HG03469 (cell line): ENCODE measurements at regions not wholly inside any gene's neighbourhood (a gene's known extent, or its start where the extent isn't known, plus 50 kb on each side); places are given as distances from the start of the nearest gene placed in this dataset.
"Not testable (repeated sequence)": the region's sequence is repeated elsewhere in the genome, so short reads cannot be mapped to it uniquely, and the experiment has no call there.

Source experiments
- ATAC-seq: cut with Tn5 transposase; IDR thresholded peaks from one replicate; pipeline ENCODE4 v1.9.1; 2021; ENCODE audit warnings: mild to moderate bottlenecking, moderate library complexity, moderate number of reproducible peaks; ENCODE audit not compliant: unreplicated experiment

- no peak for ATAC-seq
Measured at GRCh38 chr6:67458265-67458664, 1176.8 kb upstream of the ADGRB3 start.

GRCh38 chr6:67451874-67452273, 1183.2 kb upstream of the ADGRB3 start:
- ATAC-seq, result no peak

GRCh38 chr6:67450641-67451040, 1184.4 kb upstream of the ADGRB3 start:
- ATAC-seq, result no peak

- ATAC-seq, result no peak
Measured at GRCh38 chr6:67449602-67450001, 1185.5 kb upstream of the ADGRB3 start.

GRCh38 chr6:67433124-67433523, 1202.0 kb upstream of the ADGRB3 start:
- ATAC-seq, result no peak

DNA sequence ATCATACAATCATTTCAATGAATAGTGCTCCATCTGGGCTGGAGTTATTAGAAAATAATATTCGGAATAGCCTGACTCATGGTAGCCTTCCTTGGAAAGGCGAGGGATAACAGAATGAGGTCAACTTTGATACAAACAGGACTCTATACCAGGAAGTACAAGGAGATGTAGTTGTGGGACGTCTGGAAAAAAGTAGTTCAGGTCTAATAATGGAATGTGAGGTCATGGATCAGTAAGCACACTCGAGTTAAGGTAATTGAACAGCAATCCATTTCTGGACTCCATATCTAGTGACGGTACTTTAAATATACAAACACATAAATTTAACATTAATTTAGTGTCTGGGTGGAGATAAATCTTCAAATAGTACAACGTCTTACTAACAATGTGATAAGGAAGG, 1204.0 kb upstream of the ADGRB3 start:
- no peak for ATAC-seq

GRCh38 chr6:67426686-67427085, 1208.4 kb upstream of the ADGRB3 start:
- not testable (repeated sequence) for ATAC-seq

- ATAC-seq, result no peak
Measured at GRCh38 chr6:67412035-67412434, 1223.0 kb upstream of the ADGRB3 start.

DNA sequence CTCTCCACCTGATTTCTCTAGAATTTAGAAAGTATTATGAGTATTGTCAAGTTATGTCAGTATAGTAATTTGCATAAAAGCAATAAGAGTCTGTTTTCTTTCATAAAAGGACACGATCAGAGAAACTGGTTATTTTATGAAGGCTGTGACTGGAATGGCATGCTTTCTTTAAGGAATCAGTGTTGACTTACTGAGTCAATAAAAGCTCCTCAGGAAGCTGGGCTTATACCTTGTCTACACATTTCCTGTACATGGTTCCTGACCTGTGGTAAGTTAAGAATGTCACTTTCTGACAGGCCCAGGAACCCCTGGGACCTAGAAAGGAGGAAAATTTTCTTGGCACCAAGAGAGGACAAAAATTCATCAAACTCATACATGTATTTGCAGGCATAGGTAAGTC, 1224.0 kb upstream of the ADGRB3 start:
- ATAC-seq, result no peak

DNA sequence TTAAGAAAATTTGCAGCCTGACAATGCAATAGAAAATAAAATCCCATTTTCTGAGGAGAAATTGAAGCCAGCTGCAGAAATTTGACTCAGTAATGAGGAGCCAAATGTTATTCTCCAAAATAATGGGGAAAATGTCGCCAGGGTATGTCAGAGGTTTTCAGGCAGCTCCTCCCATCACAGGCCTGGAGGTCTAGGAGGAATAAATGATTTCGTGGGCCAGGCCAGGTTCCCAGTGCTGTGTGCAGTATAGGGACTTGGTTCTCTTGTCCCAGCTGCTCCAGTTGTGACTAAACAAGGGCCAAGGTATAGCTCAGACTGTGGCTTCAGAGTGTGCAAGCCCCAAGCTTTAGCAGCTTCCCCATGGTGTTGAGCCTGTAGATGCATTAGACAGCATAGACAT, 1240.8 kb upstream of the ADGRB3 start:
- no peak for ATAC-seq

GRCh38 chr6:67393356-67393755, 1241.7 kb upstream of the ADGRB3 start:
- ATAC-seq, result no peak

DNA sequence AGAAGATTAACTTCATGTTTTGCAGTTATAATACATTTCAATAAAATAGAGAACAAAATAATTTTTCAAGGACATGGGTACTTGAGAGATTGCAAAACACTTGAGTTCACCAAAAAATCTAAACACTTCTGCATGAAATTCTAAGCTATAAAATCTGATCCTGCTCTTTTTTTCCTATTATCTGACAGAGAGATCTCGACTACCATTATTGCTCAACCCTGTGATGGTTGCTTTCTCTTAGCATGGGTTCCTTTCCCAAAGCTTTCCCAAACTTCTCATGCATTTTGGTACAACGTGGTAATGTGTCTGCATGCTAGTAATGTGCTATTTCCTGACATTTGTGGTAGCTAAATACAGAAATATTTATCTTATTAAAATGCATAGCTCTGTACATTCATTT, 1243.1 kb upstream of the ADGRB3 start:
- ATAC-seq, result no peak

- no peak for ATAC-seq
Measured at GRCh38 chr6:67369679-67370078, 1265.4 kb upstream of the ADGRB3 start.

DNA sequence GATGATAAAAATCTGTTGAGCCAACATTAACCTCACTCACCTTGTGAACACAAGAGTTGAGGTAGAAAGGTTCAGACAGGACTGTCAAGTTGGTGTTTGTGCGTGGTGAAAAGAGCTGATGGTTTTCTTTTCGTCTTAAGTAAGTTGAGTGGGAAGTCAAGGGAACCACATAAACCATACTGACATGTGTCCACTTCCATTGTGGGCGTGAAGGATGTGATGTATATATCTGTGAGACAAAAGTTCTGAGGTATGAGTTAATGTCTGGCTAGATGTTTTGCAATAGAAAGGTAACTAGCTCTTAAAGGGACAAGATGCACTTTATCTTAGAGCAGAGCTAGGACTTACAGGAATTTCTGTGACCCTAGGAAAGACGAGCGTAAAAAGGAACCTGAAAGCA, 1272.1 kb upstream of the ADGRB3 start:
- no peak for ATAC-seq

- no peak for ATAC-seq
Measured at GRCh38 chr6:67361264-67361663, 1273.8 kb upstream of the ADGRB3 start.

GRCh38 chr6:67358241-67358640, 1276.8 kb upstream of the ADGRB3 start:
- no peak for ATAC-seq

- ATAC-seq, result no peak
Measured at GRCh38 chr6:67353861-67354260, 1281.2 kb upstream of the ADGRB3 start.

GRCh38 chr6:67352717-67353116, 1282.4 kb upstream of the ADGRB3 start:
- ATAC-seq, result no peak

- no peak for ATAC-seq
Measured at GRCh38 chr6:67350729-67351128, 1284.4 kb upstream of the ADGRB3 start.

DNA sequence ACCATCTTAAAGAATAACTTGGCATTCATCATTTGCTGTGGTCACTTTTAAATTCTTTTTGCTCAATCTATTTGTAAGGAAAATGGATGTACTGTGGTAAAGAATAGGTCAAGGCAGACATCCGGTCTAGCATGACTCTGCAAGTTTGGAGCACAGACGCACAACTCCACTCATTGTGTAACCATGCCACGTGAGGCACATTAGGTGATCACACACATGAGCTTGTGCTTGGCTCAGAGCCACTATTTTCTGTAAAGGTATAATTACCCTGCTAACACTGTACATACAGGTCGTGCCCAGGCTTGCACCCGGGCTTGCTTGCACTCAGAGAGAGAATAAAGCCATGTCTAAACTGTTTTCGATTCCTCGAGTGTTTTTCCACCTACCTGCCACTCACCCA, 1289.1 kb upstream of the ADGRB3 start:
- no peak for ATAC-seq

DNA sequence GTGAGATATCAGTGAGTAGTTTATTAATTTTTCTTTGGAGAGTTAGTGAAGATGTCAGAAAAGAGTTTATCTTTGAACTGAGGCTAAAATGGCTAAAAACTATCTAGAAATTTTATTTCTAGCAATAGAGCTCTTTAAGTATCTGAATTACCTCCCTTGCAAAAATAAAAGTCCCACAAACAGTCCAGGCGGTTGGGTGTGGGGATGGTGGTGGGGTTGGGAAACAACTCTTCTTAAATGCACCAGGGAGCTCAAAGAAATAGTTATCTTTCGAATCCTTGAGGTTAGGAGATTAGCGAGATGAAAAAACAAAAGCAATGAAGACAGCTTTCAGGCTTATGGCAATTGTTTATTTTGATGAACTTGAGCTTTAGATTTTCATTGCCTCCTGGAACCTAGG, 1299.1 kb upstream of the ADGRB3 start:
- ATAC-seq, result no peak

DNA sequence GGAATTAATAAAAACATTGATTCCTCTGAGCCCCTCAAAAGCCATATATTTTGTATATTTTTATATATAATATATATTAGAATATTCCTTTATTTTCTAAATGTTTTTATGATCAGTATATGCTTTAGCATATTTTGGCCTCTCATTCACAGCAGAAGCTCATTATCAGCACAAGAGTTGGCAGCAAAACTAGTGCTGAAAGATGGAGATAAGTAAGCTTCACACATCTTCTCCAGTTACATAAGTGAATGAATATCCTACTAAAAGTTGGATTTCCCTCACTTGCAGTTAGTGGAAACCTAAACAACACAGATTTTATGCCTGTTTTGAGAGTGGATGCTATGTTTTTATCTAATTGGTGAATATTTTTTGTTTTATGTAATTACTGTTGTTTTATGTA, 1303.8 kb upstream of the ADGRB3 start:
- no peak for ATAC-seq

- no peak for ATAC-seq
Measured at GRCh38 chr6:67328269-67328668, 1306.8 kb upstream of the ADGRB3 start.
